ENCODE measurements at regions not wholly inside any gene's neighbourhood (a gene's known extent, or its start where the extent isn't known, plus 50 kb on each side); places are given as distances from the start of the nearest gene placed in this dataset.
A peak's percentile ranks its signal among the peaks of the same experiment; 100 is the strongest.
"Not testable (repeated sequence)": the region's sequence is repeated elsewhere in the genome, so short reads cannot be mapped to it uniquely, and the experiment has no call there.

DNA sequence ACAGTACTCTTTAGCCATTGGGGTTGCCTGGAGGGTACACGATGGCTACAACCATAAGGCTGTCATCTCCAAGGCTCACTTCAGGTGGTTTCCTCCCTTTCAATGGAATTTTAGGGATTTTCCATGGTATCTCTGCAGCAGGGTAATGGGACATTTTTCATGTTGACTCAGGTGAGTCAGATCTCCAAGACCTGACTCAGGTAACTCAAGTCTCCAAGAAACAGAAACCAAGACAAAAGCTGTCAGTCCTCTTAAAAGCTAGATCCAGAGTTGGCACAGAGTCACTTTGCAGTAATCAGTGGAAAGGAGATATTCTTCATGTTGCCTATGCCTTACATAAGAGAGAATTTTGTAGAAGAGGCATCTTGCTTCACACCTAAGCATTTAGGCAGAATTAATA lies 375.8 kb upstream of the ARPP21 start:
- no TSS peak for BruUV-seq (replicated peaks)
- Mint-ChIP-seq H3K27ac (ENCODE audit: low read depth, unreplicated experiment) (no peak overlapping the region), H3K36me3 (ENCODE audit: insufficient read depth, unreplicated experiment) (no peaks in the 10 kb centered on the region), H3K9me3 (ENCODE audit: unreplicated experiment) (no peaks in the 10 kb centered on the region), H3K27me3 (ENCODE audit: insufficient read depth, unreplicated experiment) (no peaks in the 10 kb centered on the region), H3K4me1 (ENCODE audit: insufficient read depth, unreplicated experiment) (no peaks in the 10 kb centered on the region), H3K4me3 (ENCODE audit: unreplicated experiment) (no peak overlapping the region)
- TF ChIP-seq, protein P1, sequence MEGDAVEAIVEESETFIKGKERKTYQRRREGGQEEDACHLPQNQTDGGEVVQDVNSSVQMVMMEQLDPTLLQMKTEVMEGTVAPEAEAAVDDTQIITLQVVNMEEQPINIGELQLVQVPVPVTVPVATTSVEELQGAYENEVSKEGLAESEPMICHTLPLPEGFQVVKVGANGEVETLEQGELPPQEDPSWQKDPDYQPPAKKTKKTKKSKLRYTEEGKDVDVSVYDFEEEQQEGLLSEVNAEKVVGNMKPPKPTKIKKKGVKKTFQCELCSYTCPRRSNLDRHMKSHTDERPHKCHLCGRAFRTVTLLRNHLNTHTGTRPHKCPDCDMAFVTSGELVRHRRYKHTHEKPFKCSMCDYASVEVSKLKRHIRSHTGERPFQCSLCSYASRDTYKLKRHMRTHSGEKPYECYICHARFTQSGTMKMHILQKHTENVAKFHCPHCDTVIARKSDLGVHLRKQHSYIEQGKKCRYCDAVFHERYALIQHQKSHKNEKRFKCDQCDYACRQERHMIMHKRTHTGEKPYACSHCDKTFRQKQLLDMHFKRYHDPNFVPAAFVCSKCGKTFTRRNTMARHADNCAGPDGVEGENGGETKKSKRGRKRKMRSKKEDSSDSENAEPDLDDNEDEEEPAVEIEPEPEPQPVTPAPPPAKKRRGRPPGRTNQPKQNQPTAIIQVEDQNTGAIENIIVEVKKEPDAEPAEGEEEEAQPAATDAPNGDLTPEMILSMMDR (IDR thresholded peaks at IDR 0.05; ENCODE audit: unreplicated experiment): no peak
- CTCF ChIA-PET: no interaction called here
- peak; percentile 1 for DNase-seq (ENCODE audit: unreplicated experiment)
- POLR2A ChIA-PET: no interaction called here
- intact Hi-C loops (cut with micrococcal nuclease): no loop called here

DNA sequence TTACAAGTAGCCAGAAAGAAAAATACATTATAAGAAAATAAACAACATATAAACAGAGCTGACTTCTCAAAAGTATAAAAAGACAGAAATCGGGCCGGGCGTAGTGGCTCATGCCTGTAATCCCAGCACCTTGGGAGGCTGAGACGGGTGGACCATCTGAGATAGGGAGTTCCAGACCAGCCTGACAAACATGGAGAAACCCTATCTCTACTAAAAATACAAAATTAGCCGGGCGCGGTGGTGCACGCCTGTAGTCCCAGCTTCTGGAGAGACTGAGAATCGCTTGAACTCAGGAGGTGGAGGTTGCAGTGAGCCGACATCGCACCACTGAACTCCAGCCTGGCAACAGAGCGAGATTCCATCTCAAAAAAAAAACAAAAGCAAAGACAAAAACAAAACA lies 373.3 kb upstream of the ARPP21 start:
- DNase-seq (ENCODE audit: unreplicated experiment); CTCF ChIA-PET; intact Hi-C loops (cut with micrococcal nuclease); H3K27ac Mint-ChIP-seq (ENCODE audit: low read depth, unreplicated experiment); H3K4me3 Mint-ChIP-seq (ENCODE audit: unreplicated experiment); H3K9me3 Mint-ChIP-seq (ENCODE audit: unreplicated experiment); H3K4me1 Mint-ChIP-seq (ENCODE audit: insufficient read depth, unreplicated experiment); H3K27me3 Mint-ChIP-seq (ENCODE audit: insufficient read depth, unreplicated experiment); POLR2A ChIA-PET; BruUV-seq (replicated peaks); H3K36me3 Mint-ChIP-seq (ENCODE audit: insufficient read depth, unreplicated experiment): not testable (repeated sequence)

DNA sequence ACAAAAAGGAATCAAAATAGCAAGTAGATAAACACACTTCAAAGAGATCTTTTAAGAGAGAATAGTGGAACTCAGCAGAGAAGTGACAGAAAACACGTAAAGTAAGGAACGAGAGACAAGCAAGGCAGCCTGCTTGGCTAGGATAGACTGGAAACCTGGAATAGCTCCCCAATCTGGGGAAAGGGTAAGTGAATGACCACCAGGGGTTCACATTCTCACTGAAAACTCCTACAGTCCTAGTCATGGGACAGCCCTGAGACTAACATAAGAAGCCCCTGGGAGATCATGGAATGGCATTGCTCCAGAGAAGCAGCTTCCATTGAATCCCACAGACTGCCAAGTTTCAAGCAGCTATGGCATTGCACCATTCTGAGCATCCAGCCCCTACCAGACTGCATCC lies 363.6 kb upstream of the ARPP21 start:
- H3K27me3 Mint-ChIP-seq (ENCODE audit: insufficient read depth, unreplicated experiment): no peaks in the 10 kb centered on the region
- H3K27ac Mint-ChIP-seq (ENCODE audit: low read depth, unreplicated experiment): no peak overlapping the region
- no peaks in the 10 kb centered on the region for H3K9me3 Mint-ChIP-seq (ENCODE audit: unreplicated experiment)
- intact Hi-C loops (cut with micrococcal nuclease): no loop called here
- no TSS peak for BruUV-seq (replicated peaks)
- ChIA-PET CTCF (no interaction called here), POLR2A (no interaction called here)
- no peaks in the 10 kb centered on the region for H3K4me1 Mint-ChIP-seq (ENCODE audit: insufficient read depth, unreplicated experiment)
- no peak overlapping the region for H3K4me3 Mint-ChIP-seq (ENCODE audit: unreplicated experiment)
- TF ChIP-seq, protein P1 (IDR thresholded peaks at IDR 0.05; ENCODE audit: unreplicated experiment): no peak
- H3K36me3 Mint-ChIP-seq (ENCODE audit: insufficient read depth, unreplicated experiment): no peaks in the 10 kb centered on the region
- no peak for DNase-seq (ENCODE audit: unreplicated experiment)

DNA sequence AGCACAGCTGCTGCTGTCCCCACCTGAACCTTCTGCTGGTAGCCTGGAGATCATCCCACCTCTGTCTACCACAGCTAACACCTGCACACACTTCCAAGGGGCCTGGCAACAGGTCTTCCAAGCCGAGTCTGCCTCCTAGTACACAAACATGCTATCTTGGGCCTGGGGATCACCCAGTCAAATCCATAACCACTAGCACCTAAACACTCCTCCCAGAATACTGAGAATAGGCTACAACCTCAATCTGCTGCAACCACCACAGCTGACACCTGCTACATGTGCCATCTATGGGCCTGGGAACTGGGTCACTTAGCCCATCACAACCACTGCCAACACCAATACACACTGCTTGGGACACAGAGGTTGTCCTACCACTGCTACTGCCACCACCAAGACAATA lies 362.8 kb upstream of the ARPP21 start:
- Mint-ChIP-seq H3K9me3 (ENCODE audit: unreplicated experiment) (no peaks in the 10 kb centered on the region), H3K36me3 (ENCODE audit: insufficient read depth, unreplicated experiment) (no peaks in the 10 kb centered on the region), H3K4me1 (ENCODE audit: insufficient read depth, unreplicated experiment) (no peaks in the 10 kb centered on the region), H3K27ac (ENCODE audit: low read depth, unreplicated experiment) (no peak overlapping the region), H3K27me3 (ENCODE audit: insufficient read depth, unreplicated experiment) (no peaks in the 10 kb centered on the region), H3K4me3 (ENCODE audit: unreplicated experiment) (no peak overlapping the region)
- CTCF ChIA-PET: interaction anchor here (0.6 kb wide), 1 partner anchor 200 kb away, joined by 3 read pairs; no protein-coding TSS in a partner anchor
- POLR2A ChIA-PET: no interaction called here
- TF ChIP-seq, protein P1 (IDR thresholded peaks at IDR 0.05; ENCODE audit: unreplicated experiment): no peak
- intact Hi-C loops (cut with micrococcal nuclease): no loop called here
- no peak for DNase-seq (ENCODE audit: unreplicated experiment)
- no TSS peak for BruUV-seq (replicated peaks)
